IPS DF 4.7 (cell line): ENCODE measurements at regions not wholly inside any gene's neighbourhood (a gene's known extent, or its start where the extent isn't known, plus 50 kb on each side); places are given as distances from the start of the nearest gene placed in this dataset.

Experiments
- DNase-seq: peaks from one replicate; pipeline ENCODE4 v3.0.0-alpha.2; 2013; ENCODE audit warnings: low spot score; ENCODE audit errors: extremely low read depth

DNA sequence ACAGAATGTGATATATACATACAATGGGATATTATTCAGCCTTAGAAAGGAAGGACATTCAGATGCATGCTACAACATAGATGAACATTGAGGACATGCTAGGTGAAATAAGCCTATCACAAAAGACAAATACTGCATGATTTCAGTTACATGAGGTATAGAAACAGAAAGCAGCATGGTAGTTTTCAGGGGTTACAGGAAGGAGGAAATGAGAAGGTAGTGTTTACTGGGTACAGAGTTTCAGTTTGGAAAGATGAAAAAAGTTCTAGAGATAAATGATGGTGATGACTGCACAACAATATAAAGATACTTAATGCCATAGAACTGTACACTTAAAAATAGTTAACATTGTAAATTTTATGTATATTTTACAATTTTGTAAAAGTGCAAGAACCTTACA is 266.7 kb upstream of the C11orf87 start:
- no peak for DNase-seq

DNA sequence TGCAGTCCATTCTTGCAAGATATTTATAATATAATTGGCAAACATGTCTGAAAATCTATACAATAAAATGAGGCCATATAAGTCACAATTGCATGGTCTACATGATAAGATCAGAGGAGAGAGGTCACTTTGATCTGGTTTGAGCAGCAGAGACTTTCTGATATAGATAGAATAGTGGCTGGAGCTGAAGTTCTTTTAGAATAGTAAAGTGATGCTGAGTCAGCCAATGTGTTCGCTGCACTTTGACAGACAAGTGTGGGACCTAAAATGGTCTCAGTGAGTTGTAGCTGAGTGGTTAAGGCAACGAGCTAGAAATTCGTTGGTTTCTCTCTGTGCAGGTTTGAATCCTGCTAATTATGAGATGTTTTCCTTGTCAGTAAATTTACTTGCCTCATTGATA is 257.0 kb upstream of the C11orf87 start:
- no peak for DNase-seq

DNA sequence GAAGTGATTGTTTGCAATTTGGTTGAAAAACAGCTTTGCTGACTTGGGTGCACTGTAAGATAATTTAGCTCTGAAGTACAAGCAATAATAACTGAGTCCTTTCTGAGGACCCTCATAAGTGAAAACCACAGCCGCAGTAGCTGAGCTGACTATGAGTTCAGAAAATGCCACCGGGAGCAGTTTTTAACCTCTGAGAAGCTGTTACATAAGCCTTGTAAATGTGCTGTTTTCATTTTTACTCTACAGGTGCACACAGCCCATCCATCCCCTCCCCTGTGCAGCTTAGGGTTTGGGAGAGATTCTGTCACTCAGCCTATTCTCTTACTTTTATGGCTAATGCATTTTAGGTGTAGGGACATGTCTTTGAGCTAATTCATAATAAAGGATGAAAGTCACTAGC is 255.5 kb upstream of the C11orf87 start:
- DNase-seq, result no peak

DNA sequence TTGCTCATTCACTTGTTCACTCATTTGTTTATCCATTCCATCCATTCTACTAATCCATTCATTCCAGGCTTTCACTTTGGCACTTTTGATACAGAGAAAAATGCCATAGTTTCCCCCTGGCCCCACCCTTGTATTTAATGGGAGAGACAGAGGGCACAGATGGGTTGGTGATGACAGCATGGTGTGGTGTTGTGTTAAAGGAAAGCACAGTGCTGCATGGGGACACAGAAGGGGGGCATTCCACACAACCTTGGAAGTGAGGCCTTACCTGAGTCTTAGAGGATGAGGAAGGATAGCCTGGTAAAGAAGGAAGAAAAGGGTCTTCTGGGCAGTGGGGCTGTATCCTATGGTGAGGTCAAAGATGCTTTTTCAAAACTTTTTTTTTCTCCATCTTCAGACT is 248.5 kb upstream of the C11orf87 start:
- DNase-seq, result no peak

DNA sequence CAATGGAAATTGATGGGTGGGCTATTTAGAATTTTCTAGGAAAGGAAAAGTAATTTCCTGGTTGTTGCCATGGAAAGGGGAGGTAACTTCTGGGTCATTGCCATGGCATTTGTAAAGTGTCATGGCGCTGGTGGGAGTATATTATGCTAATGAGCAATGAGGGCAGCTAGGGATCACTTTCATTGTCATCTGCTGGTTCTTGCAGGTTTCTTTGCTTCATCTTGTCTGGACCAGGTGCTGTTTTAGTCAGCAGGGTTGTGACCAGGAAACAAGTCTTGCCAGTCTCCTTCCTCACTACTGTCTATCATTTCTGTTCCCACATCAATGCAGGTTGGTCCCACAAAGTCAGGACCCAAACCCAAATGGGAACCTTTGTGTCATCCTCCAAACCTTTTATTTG is 237.6 kb upstream of the C11orf87 start:
- no peak for DNase-seq

DNA sequence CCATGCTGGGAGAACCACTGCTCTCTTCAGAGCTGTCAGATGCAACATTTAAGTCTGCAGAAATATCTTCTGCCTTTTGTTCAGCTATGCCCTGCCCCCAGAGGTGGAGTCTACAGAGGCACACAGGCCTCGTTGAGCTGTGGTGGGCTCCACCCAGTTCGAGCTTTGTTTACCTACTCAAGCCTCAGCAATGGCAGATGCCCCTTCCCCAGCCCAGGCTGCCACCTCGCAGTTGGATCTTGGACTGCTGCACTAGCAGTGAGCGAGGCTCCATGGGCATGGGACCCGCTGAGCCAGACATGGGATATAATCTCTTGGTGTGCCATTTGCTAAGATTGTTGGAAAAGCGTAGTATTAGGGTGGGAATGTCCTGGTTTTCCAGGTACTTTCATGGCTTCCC is 229.1 kb upstream of the C11orf87 start:
- DNase-seq, result no peak

DNA sequence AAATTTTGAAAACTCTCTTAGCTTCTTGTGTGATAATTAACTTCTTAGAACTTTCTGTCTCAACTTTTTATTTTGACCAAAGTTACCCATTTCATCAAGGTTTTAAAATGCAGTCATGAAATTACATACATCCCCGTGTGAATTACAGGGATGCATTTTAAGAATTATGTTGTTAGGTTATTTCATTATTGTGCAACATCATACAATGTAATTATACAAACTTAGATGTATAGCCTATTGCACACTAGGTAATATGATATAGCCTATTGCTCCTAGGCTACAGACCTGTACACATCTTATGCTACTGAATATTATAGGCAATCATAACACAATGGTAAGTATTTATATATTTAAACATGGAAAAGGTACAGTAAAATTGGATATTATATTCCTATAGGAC is 228.1 kb upstream of the C11orf87 start:
- DNase-seq, result no peak

DNA sequence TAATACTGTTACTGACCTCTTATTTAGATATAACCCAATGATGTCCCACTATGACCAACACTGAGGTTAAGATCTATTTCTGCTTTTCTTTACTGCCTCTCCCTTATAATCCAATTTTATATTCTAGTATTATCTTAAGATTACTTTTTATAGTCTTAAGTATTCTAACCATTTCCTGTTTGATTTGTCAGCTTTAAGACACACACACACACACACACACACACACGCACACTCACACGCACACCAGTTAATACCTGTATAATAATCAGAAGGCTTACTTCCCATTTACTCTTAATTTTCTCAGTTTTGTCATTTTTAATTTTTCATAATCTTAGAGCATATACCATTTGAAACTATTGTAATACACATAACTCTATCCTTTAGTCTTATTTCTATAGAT is 226.0 kb upstream of the C11orf87 start:
- DNase-seq, result no peak

DNA sequence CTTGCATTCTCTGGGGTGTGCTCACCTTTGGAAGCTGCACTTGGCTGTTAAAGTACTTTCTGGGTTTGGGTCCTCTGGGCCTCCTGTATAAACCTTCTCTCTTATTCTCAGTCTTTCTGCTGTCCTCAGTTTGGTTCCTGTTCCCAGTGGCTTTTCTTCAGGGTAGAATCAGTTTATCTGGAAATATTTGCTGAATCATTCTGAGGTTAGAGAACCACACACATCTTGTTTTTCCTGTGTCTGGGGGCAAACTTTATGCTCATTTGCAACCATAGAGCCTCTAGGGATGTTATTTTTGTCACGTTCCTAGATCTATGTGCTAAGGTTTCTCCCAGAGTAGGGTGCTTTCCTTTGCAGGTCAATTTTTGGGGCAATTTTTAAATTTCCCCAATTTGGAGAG is 224.3 kb upstream of the C11orf87 start:
- no peak for DNase-seq

DNA sequence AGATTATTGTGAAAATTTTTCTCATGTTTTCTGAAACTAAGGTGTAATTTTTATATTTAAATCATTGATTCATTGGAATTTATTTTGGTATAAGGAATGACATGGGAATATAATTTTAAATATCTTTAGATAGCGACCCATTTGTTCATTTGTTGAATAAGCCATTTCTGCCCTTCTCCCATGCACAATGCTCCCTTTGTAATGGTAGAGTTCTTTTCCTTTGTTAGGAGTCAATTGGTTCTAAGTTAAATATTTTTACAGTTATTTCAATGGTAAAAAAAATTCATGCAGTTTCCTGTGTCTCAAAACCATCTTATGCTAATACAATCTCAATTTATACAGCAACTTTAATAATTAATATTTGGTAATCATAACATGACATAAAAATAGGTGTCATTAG is 218.8 kb upstream of the C11orf87 start:
- DNase-seq, result no peak

DNA sequence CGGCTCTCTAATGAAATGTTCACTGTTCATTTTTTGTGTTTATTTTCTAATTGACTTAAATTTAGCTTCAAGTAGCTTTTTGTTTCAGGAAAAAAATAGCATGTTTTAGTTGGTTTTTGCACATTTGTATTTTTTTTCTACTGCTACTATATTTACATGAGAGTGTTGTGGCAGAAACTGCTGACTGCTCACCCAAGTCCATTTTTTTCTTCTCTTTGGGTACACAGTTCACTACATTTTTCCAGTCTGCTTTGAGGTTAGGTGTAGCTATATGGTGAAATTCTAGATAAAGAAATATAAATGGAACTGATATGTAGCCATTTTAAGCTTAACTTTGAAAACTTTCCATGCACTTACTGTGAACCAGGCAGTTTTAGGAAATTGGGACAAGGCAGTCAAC is 216.7 kb upstream of the C11orf87 start:
- no peak for DNase-seq

DNA sequence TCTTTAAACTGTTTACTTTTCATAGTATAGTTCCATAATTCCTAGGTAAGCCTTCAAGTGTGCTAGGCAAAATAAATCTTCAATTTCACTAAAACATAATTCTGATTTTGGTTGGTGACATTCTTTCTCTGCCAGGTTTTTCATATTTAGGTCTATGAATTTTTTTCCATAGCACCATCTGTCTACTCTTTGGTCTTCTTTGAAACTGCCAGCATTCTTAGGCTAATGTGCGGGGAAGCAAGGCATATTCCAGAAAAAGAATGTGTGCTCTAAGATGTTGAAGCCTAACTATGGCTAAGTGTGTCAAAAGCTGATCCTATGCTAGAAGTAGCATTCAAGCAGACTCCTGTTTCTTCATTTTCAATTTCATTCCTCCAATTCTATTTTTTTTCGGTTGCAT is 213.9 kb upstream of the C11orf87 start:
- no peak for DNase-seq

DNA sequence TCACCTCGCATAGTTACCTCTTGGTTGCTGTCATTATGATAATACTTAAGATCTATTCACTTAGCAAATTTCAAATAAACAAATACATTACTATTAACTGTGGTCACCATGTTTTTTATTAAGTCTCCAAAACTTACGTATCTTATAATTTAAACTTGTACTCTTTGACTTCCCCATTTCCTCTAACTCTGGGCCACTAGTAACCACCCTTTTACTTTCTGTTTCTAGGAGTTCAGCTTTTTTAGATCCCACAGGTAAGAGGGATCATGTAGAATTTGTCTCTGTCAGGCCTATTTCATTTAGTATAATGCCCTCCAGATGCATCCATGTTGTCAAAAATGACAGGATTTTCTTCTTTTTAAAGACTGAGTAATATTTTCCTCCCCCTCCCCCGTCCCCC is 212.4 kb upstream of the C11orf87 start:
- no peak for DNase-seq

DNA sequence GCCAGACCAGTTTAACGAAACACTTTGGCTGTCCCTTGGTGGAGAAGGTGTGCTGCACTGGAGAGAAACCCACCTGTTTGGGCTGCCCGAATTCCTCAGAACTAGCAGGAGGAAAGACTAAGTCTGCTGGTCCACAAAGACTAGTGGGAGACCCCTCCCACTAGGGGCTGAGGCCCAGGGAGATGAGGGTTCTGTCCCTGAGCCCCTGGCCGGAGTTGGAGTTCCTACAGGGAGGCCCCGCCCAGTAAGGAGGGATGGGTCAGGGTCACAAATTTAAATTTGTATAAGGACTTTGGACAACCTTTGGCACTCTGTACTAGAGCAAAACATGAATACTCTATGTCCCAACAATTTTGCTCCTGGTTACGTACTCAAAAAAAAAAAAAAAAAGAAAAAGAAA is 200.8 kb upstream of the C11orf87 start:
- no peak for DNase-seq

DNA sequence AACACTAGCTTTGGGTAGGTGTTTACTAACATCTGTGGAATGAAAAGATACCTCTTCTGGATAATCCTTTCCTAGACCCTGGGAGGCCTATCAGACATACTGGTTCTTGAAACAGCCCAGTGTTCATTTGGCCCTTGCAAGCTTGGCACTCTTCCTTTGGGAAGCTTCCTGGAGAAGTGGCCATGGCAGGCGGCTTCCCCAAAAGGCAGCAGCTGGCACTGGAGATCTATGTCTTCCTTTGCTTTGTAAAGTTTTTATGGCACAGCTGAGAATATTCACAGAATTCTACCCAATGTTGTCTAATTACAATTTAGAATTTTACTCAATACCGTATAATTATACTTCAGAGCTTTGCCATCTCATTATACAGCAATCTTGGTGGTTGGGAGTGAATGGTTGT is 199.2 kb upstream of the C11orf87 start:
- DNase-seq, result no peak

DNA sequence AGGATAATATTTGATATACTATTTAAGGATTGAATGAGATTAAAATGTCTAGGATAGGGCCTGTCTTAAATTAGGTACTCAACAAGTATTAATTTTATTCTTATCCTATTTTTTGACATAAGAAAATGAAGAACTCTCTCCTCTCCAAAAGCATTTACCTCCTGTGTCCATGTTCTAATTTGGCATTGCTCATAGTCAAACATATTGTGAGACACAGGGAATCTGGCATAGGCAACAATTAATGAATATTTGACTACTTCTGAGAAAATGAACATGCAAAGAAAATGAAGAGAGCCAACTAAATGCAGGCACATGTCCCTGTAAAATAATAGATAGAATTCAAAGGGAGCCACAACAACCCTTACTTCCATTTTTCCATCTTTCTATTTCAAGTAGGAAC is 198.5 kb upstream of the C11orf87 start:
- no peak for DNase-seq

DNA sequence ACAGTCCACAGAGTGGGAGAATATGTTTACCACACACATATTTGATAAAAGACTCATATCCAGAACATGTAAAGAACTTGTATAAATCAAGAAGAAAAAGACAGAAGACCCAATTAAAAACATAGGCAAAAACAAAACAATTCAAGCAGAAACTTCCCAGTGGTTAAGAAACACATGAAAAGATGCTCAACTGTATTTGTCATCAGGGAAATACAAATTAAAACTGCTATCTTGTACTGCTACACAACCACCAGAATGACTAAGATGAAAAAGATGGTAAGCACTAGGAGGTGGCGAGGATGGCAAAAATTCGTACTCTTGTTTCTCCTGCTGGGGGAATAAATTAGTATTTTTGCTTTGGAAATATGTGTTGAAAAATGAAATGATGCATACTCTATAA is 192.3 kb upstream of the C11orf87 start:
- no peak for DNase-seq

DNA sequence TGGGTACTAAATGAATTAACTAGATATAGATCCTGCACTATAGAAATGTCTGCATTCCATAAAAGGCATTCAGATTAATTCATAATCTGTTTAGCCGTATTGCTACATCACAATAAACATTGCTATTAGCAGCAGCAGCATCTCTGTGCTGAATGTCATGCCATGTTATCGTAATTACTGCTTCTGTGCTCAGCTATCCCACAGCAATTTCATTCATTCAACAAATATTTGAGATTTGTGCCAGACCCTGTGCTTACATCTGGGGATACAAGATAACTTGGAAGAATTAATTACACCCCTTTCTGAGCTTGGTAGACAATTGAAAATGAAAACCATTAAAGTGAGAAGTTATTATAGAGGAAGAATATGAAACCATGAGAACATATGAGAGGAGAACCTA is 185.8 kb upstream of the C11orf87 start:
- no peak for DNase-seq

DNA sequence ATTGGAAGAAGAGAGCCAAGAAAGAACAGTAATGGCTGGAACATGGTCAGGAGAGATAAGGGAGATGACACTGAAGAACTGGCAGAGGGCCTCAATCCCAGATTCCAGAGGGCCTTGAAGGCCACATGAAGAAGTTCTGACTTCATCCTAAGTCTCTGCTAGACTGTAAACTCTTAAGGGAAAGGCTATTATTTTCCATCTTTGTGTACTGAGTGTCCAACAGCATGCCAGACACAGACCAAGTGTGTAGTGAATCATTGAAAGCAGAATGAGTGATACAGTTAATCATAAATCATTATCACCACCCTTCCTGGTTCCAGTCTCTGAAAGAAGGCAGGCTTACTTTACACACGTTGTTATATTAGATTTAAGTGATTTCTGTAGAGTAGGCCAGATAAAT is 185.3 kb upstream of the C11orf87 start:
- no peak for DNase-seq

DNA sequence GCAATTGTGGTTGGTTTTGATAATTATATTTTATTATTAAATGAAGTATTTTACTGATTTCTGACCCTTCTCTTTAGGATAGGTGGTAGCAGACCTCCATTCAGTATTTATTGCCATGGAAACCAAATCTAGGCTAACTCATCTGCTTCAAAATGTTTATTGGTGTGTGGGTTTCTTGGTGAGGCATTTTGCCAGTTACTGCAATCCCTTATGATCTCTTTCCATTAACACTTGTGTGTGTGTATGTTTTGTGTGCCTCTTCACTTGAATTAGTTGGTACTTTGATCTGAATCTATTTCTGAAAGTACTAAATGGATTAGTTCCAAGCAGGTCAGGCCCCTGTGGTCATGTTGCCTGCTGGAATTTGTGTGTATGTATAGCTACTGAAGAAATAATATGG is 184.4 kb upstream of the C11orf87 start:
- DNase-seq, result no peak

DNA sequence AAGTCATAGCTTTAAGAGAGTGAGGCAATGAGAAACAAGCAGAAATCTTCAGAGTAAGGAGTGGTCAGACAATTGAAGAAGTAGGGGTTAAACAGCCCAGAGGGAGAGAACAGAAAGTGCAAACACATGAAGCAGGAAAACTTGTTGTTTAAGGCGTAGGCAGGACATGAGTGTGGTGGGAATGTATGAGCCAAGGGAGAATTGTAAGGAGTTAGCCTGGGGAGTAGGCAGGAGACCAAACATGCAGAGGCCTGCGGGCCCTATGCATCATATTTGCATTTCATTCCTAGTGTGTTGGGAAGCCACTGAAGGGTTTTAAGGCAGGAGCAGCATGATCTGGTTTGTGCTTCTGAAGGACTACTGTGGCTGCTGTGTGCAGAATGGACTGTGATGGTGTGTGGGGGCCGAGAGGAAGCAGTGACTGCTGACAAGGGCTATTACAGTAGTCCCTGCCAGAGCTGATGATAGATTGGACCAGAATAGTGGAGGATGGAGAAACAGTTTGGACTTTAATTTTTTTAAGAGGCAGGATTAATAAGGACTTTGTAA is 179.9 kb upstream of the C11orf87 start:
- DNase-seq, result no peak

DNA sequence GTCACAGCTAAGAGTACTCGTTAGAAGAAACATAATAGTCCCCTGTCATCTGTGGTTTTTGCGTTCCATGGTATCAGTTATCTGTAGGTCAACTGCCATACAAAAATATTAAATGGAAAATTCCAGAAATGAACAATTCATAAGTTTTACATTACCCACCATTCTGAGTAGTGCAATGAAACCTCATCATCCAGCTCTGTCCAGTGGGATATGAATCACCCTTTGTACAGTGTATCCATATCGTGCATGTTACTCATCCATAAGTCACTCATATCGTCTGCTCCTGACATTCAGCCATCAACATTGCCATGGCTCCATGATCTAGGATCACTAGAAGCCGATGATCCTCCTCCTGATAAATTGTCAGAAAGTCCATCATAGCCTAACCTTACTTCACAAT is 174.9 kb upstream of the C11orf87 start:
- DNase-seq, result no peak

DNA sequence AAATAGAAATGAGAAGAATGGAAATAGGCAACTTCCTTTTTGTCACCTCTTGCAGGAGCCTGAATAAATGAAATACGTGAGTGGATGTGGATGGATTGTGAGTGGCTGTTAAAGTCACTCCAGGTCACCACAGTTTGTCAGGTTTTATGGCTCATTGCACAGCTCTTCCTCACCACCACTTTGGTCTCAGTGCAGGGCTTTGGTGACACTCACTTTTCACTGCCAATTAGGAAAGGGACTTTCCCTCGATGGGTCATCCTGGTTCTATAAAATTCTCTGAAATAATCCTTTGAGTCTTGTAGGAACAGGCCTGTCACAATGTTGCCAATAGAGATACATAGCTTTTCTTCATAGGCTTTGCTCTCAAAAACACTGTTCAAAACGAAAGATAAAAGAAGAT is 172.4 kb upstream of the C11orf87 start:
- DNase-seq, result no peak

DNA sequence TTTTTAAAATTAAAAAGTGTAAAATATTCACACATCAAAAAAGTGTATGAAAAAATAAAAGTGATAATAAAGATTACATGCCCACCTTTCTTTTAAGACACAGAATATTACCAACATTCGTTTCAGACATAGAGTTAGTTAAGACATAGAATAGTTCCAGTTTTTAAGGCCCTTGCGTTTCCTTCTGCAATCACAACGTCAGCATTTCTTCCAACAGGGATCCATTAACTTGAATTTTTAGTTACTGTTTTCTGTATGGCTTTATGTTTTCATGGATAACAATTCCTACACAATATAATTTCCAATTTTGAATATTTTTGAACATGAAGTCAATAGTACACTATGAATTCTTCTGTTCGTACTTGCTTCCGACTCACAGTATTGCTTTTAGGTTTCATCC is 170.8 kb upstream of the C11orf87 start:
- no peak for DNase-seq
